WTC11 (cell line): ENCODE measurements at regions not wholly inside any gene's neighbourhood (a gene's known extent, or its start where the extent isn't known, plus 50 kb on each side); places are given as distances from the start of the nearest gene placed in this dataset.

Experiments
- ATAC-seq: fragments of 200-7000 bp; cut with Tn5 transposase; 2 replicates; pipeline ENCODE4 v1.10.0; 2021; ENCODE audit warnings: mild to moderate bottlenecking, moderate library complexity
- CTCF ChIA-PET: fragments of 300-600 bp; sonication (Branson Sonifier 250); formaldehyde crosslinking; loops from one replicate; lab custom pipeline; 2021; ENCODE audit warnings: antibody characterized with exemption; lab: Charles Lee
- POLR2A ChIA-PET: fragments of 350-600 bp; sonication (Branson Sonifier 250); formaldehyde crosslinking; loops from one replicate; lab custom pipeline; 2021; ENCODE audit warnings: antibody characterized with exemption; lab: Charles Lee
- DNase-seq: peaks from one replicate; pipeline ENCODE4 v3.0.0; 2021; ENCODE audit warnings: low spot score
- H3K27ac Mint-ChIP-seq: 2 replicates; pipeline ENCODE4 v1.8.0; 2021; ENCODE audit warnings: mixed read lengths
- H3K27me3 Mint-ChIP-seq: 2 replicates; pipeline ENCODE4 v1.8.0; 2021; ENCODE audit warnings: low read depth, mild to moderate bottlenecking, moderate library complexity, mixed read lengths
- H3K36me3 Mint-ChIP-seq: 2 replicates; pipeline ENCODE4 v1.8.0; 2021; ENCODE audit warnings: mixed read lengths
- H3K4me1 Mint-ChIP-seq: 2 replicates; pipeline ENCODE4 v1.8.0; 2022; ENCODE audit warnings: mixed read lengths
- H3K4me3 Mint-ChIP-seq: 2 replicates; pipeline ENCODE4 v1.8.0; 2021; ENCODE audit warnings: mild to moderate bottlenecking, moderate library complexity, mixed read lengths
- H3K9me3 Mint-ChIP-seq: 2 replicates; pipeline ENCODE4 v1.8.0; 2021; ENCODE audit warnings: mixed read lengths
- ATF6 ChIP-seq: sonication (generic); formaldehyde crosslinking; IDR thresholded peaks from 2 replicates; pipeline ENCODE4 v1.8.1; 2023; ENCODE audit warnings: mild to moderate bottlenecking, missing genetic modification reagents
- CREM ChIP-seq: sonication (generic); formaldehyde crosslinking; IDR thresholded peaks from 2 replicates; pipeline ENCODE4 v1.8.1; 2022; ENCODE audit warnings: mild to moderate bottlenecking, missing genetic modification reagents, moderate library complexity
- E2F4 ChIP-seq: sonication (generic); formaldehyde crosslinking; IDR thresholded peaks from 2 replicates; pipeline ENCODE4 v1.8.1; 2022; ENCODE audit warnings: low read depth, mild to moderate bottlenecking, moderate library complexity, missing genetic modification reagents, borderline replicate concordance
- E2F5 ChIP-seq: sonication (generic); formaldehyde crosslinking; IDR thresholded peaks from 2 replicates; pipeline ENCODE4 v1.8.1; 2022; ENCODE audit warnings: mild to moderate bottlenecking, moderate library complexity, missing genetic modification reagents
- FOXP4 ChIP-seq: sonication (generic); formaldehyde crosslinking; IDR thresholded peaks from 2 replicates; pipeline ENCODE4 v1.8.0; 2022; ENCODE audit warnings: mild to moderate bottlenecking, missing genetic modification reagents
- GABPB1 ChIP-seq: sonication (generic); formaldehyde crosslinking; IDR thresholded peaks from 2 replicates; pipeline ENCODE4 v1.8.1; 2023; ENCODE audit warnings: mild to moderate bottlenecking, missing genetic modification reagents
- PRRX2 ChIP-seq: fragments of 250-450 bp; sonication (Bioruptor Pico); IDR thresholded peaks from 2 replicates; pipeline ENCODE4 v1.8.0; 2021; ENCODE audit warnings: mild to moderate bottlenecking
- SMAD4 ChIP-seq: sonication (generic); formaldehyde crosslinking; IDR thresholded peaks from 2 replicates; pipeline ENCODE4 v1.8.0; 2022; ENCODE audit warnings: mild to moderate bottlenecking, missing genetic modification reagents
- TEAD4 ChIP-seq: sonication (generic); formaldehyde crosslinking; IDR thresholded peaks from 2 replicates; pipeline ENCODE4 v1.8.0; 2022; ENCODE audit warnings: mild to moderate bottlenecking, missing genetic modification reagents
- USF1 ChIP-seq: sonication (generic); formaldehyde crosslinking; IDR thresholded peaks from 2 replicates; pipeline ENCODE4 v1.8.0; 2022; ENCODE audit warnings: mild to moderate bottlenecking, missing genetic modification reagents
- ZBTB21 ChIP-seq: sonication (generic); formaldehyde crosslinking; IDR thresholded peaks from 2 replicates; pipeline ENCODE4 v1.8.1; 2023; ENCODE audit warnings: mild to moderate bottlenecking, missing genetic modification reagents, borderline replicate concordance
- ZBTB43 ChIP-seq: sonication (generic); formaldehyde crosslinking; IDR thresholded peaks from 2 replicates; pipeline ENCODE4 v1.8.1; 2023; ENCODE audit warnings: mild to moderate bottlenecking, missing genetic modification reagents
- ZNF138 ChIP-seq: sonication (generic); formaldehyde crosslinking; conservative IDR thresholded peaks from 2 replicates; pipeline ENCODE4 v1.8.1; 2022; ENCODE audit warnings: mild to moderate bottlenecking, moderate library complexity, missing genetic modification reagents
- ZNF232 ChIP-seq: sonication (generic); formaldehyde crosslinking; IDR thresholded peaks from 2 replicates; pipeline ENCODE4 v1.8.0; 2022; ENCODE audit warnings: mild to moderate bottlenecking, missing genetic modification reagents
- ZNF263 ChIP-seq: sonication (generic); formaldehyde crosslinking; IDR thresholded peaks from 2 replicates; pipeline ENCODE4 v1.8.1; 2022; ENCODE audit warnings: low read depth, mild to moderate bottlenecking, moderate library complexity, missing genetic modification reagents
- ZNF281 ChIP-seq: sonication (generic); formaldehyde crosslinking; IDR thresholded peaks from 2 replicates; pipeline ENCODE4 v1.8.0; 2023; ENCODE audit warnings: mild to moderate bottlenecking, missing genetic modification reagents
- ZNF423 ChIP-seq: fragments of 250-450 bp; sonication (Bioruptor Pico); IDR thresholded peaks from 2 replicates; pipeline ENCODE4 v2.1.2; 2022; ENCODE audit warnings: mild to moderate bottlenecking, moderate library complexity

GRCh38 chr14:25943329-25943728 is 654.5 kb downstream of the NOVA1 start (continued):
- TF ChIP-seq ZNF281 (CRISPR knock-in tag): no peak
- no peak for TF ChIP-seq E2F5
- no peak for TF ChIP-seq TEAD4 (CRISPR knock-in tag)
- no peak for TF ChIP-seq ATF6 (CRISPR knock-in tag)
- TF ChIP-seq, all 79 proteins: peak for 0

- H3K27me3 Mint-ChIP-seq: no peaks in the 10 kb centered on the region
- ATAC-seq (no peak), DNase-seq (no peak)
- CTCF ChIA-PET: interaction anchor here (1.0 to 1.6 kb wide), 2 partner anchors 66 to 458 kb away, joined by 3 to 4 read pairs; no protein-coding TSS in a partner anchor
- no peaks in the 10 kb centered on the region for H3K9me3 Mint-ChIP-seq
- no peak overlapping the region for H3K27ac Mint-ChIP-seq
- no peak overlapping the region for H3K4me3 Mint-ChIP-seq
- H3K4me1 Mint-ChIP-seq: no peaks in the 10 kb centered on the region
- TF ChIP-seq ZBTB43 (CRISPR knock-in tag) (no peak), GABPB1 (CRISPR knock-in tag) (no peak)
- H3K36me3 Mint-ChIP-seq: no peaks in the 10 kb centered on the region
- POLR2A ChIA-PET: no interaction called here
Measured at GRCh38 chr14:25942090-25942489, 655.7 kb downstream of the NOVA1 start.

GRCh38 chr14:25933731-25934130 is 664.1 kb downstream of the NOVA1 start:
- no peak for ATAC-seq
- H3K27ac Mint-ChIP-seq: no peak overlapping the region
- POLR2A ChIA-PET: no interaction called here
- H3K27me3 Mint-ChIP-seq: no peaks in the 10 kb centered on the region
- H3K9me3 Mint-ChIP-seq: no peaks in the 10 kb centered on the region
- H3K4me1 Mint-ChIP-seq: no peaks in the 10 kb centered on the region
- CTCF ChIA-PET: no interaction called here
- no peaks in the 10 kb centered on the region for H3K36me3 Mint-ChIP-seq
- no peak for DNase-seq
- no peak overlapping the region for H3K4me3 Mint-ChIP-seq
- TF ChIP-seq PRRX2 (CRISPR knock-in tag) (no peak), ZNF423 (CRISPR knock-in tag) (no peak), ZBTB21 (CRISPR knock-in tag) (no peak), ZNF138 (no peak), ZNF263 (CRISPR knock-in tag) (no peak), CREM (CRISPR knock-in tag) (no peak), USF1 (CRISPR knock-in tag) (no peak), ZNF281 (CRISPR knock-in tag) (no peak), ZNF232 (CRISPR knock-in tag) (no peak), E2F4 (CRISPR knock-in tag) (no peak), SMAD4 (CRISPR knock-in tag) (no peak), FOXP4 (no peak)
